ENCODE measurements at regions not wholly inside any gene's neighbourhood (a gene's known extent, or its start where the extent isn't known, plus 50 kb on each side); places are given as distances from the start of the nearest gene placed in this dataset.
A peak's percentile ranks its signal among the peaks of the same experiment; 100 is the strongest.

DNA sequence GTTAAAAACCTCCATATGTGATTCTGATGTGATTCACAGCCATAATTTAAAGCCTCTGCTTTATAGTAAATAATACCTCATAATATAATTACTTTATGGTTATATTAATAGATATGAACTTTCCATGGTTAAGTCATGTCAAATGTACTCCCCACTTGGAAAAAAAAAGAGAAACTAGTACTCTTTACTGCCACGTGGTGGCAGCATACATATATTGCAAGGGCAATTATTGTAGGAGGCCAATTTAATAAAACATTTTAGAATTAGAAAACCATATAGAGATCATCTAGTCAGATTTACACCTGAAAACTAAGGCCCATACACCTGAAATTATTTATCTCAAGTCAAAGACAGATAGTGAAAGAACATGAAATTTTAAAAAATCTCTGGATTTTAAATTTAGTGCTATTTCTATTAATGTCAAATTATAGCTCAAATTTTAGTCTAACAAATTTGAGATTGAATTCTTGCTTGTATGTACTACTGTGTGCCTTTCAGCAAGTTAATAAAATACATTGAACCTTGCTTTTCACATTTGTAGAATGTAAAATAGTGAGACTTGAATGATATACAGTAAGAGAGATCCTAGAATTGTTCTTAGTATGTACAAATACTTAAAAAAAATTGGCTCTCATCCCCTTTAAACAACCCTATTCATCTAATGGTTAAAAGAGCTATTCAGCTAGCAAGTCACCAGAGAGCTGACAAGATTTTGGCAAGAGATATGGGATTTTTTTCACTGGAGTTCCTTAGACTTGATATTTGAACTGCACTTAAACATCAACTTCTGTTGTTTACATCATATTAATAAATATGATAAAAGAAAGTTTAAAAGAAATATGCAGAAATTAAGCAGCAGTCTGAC lies 603.8 kb downstream of the TLE4 start:
- Histone ChIP-seq H3K4me1 (ENCODE audit: control insufficient read depth, low read length) (no peaks in the 10 kb centered on the region), H3K9me3 (ENCODE audit: control insufficient read depth, insufficient read depth, low read length) (no peaks in the 10 kb centered on the region), H3K36me3 (ENCODE audit: control insufficient read depth, low read length) (no peaks in the 10 kb centered on the region), H3K9me2 (replicated peaks; ENCODE audit: control insufficient read depth, low read length) (no peaks in the 10 kb centered on the region), H3K79me2 (ENCODE audit: control insufficient read depth, low read length) (no peaks in the 10 kb centered on the region), H3K4me3 (ENCODE audit: low read length) (no peak overlapping the region), H4K20me1 (ENCODE audit: control insufficient read depth, insufficient read depth, low read depth, low read length) (no peaks in the 10 kb centered on the region), H3F3A (ENCODE audit: control insufficient read depth, insufficient read depth) (no peaks in the 10 kb centered on the region), H3K27me3 (ENCODE audit: control insufficient read depth, low read length) (no peaks in the 10 kb centered on the region), H3K4me2 (ENCODE audit: low read length) (no peak overlapping the region), H3K27ac (ENCODE audit: low read depth, low read length) (no peak overlapping the region)
- TF ChIP-seq, protein P1, sequence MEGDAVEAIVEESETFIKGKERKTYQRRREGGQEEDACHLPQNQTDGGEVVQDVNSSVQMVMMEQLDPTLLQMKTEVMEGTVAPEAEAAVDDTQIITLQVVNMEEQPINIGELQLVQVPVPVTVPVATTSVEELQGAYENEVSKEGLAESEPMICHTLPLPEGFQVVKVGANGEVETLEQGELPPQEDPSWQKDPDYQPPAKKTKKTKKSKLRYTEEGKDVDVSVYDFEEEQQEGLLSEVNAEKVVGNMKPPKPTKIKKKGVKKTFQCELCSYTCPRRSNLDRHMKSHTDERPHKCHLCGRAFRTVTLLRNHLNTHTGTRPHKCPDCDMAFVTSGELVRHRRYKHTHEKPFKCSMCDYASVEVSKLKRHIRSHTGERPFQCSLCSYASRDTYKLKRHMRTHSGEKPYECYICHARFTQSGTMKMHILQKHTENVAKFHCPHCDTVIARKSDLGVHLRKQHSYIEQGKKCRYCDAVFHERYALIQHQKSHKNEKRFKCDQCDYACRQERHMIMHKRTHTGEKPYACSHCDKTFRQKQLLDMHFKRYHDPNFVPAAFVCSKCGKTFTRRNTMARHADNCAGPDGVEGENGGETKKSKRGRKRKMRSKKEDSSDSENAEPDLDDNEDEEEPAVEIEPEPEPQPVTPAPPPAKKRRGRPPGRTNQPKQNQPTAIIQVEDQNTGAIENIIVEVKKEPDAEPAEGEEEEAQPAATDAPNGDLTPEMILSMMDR (IDR thresholded peaks at IDR 0.05; ENCODE audit: low read depth, low read length, poor library complexity, severe bottlenecking) = peak; percentile 52
- TF ChIP-seq EZH2phosphoT487 (IDR thresholded peaks at IDR 0.05; ENCODE audit: borderline replicate concordance, low read length) = no peak

DNA sequence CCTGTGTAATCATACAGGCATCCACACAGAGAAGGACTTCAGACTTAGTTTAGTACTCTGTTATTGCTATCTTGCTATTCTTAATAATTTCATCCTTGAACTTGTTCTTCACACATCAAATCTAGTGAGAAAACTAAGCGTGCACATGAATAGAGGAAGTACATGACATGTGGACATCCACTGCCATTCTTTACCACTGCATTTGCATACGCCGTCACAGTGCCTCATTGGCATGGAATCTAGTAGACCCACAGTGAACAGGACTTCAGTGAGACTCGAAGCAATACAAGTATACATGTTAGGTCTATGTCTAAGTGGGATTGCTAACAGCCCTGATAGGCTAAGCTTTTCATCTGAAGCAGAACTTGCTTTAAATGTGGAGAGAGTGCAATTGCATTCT lies 592.1 kb downstream of the TLE4 start:
- no peak overlapping the region for H3K4me2 ChIP-seq (ENCODE audit: low read length)
- no peak for TF ChIP-seq EZH2phosphoT487 (IDR thresholded peaks at IDR 0.05; ENCODE audit: borderline replicate concordance, low read length)
- TF ChIP-seq, protein P1 (IDR thresholded peaks at IDR 0.05; ENCODE audit: low read depth, low read length, poor library complexity, severe bottlenecking) = no peak
- H4K20me1 ChIP-seq (ENCODE audit: control insufficient read depth, insufficient read depth, low read depth, low read length) = no peaks in the 10 kb centered on the region

DNA sequence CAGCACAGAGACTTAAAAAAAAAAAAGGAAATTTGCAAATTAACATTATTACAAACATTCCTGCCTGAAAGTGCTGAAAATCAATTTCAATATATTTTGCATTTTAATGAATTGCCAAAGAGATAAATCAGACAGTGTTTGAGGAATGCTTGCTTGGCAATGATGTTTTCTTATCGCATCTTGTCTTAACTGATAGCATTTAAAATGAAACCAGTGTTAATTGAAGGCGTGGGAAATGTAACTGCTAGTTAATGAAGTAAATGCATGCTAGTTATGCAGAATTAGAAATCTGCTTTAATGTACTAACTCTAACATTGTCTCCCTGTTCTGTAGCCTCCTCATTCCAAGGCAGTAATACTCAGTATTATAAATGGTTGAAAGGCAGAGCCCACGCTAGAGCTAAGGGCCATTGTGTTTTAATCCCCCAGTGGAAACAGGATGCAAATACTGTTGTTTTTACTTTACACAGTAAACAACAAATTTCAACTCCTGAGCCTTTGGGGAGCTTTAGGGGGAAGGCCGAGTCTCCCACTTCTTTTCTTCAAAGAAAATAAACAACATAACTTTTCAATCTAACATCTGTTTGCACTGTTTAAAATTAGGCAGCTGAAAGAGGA lies 586.9 kb downstream of the TLE4 start:
- H3K27me3 ChIP-seq (ENCODE audit: control insufficient read depth, low read length) = no peaks in the 10 kb centered on the region
- H3K4me1 ChIP-seq (ENCODE audit: control insufficient read depth, low read length) = 0 out of 2 replicates have a peak, but pooled peaks cover 5% of the 10 kb centered on the region
- no peak overlapping the region for H3K4me2 ChIP-seq (ENCODE audit: low read length)
- H3K9me2 ChIP-seq (replicated peaks; ENCODE audit: control insufficient read depth, low read length) = no peaks in the 10 kb centered on the region
- no peaks in the 10 kb centered on the region for H3F3A ChIP-seq (ENCODE audit: control insufficient read depth, insufficient read depth)
- no peaks in the 10 kb centered on the region for H3K9me3 ChIP-seq (ENCODE audit: control insufficient read depth, insufficient read depth, low read length)
- H3K4me3 ChIP-seq (ENCODE audit: low read length) = no peak overlapping the region
- H3K36me3 ChIP-seq (ENCODE audit: control insufficient read depth, low read length) = no peaks in the 10 kb centered on the region
- H4K20me1 ChIP-seq (ENCODE audit: control insufficient read depth, insufficient read depth, low read depth, low read length) = no peaks in the 10 kb centered on the region
- H3K79me2 ChIP-seq (ENCODE audit: control insufficient read depth, low read length) = no peaks in the 10 kb centered on the region
- H3K27ac ChIP-seq (ENCODE audit: low read depth, low read length) = no peak overlapping the region
- no peak for TF ChIP-seq EZH2phosphoT487 (IDR thresholded peaks at IDR 0.05; ENCODE audit: borderline replicate concordance, low read length)
- TF ChIP-seq, protein P1 (IDR thresholded peaks at IDR 0.05; ENCODE audit: low read depth, low read length, poor library complexity, severe bottlenecking) = no peak

More for the DNA sequence above, 592.1 kb downstream of the TLE4 start:
- Histone ChIP-seq H3K79me2 (ENCODE audit: control insufficient read depth, low read length) (no peaks in the 10 kb centered on the region), H3K9me3 (ENCODE audit: control insufficient read depth, insufficient read depth, low read length) (no peaks in the 10 kb centered on the region), H3K36me3 (ENCODE audit: control insufficient read depth, low read length) (no peaks in the 10 kb centered on the region), H3K27ac (ENCODE audit: low read depth, low read length) (no peak overlapping the region), H3K27me3 (ENCODE audit: control insufficient read depth, low read length) (no peaks in the 10 kb centered on the region), H3F3A (ENCODE audit: control insufficient read depth, insufficient read depth) (no peaks in the 10 kb centered on the region), H3K4me3 (ENCODE audit: low read length) (no peak overlapping the region), H3K4me1 (ENCODE audit: control insufficient read depth, low read length) (no peaks in the 10 kb centered on the region), H3K9me2 (replicated peaks; ENCODE audit: control insufficient read depth, low read length) (no peaks in the 10 kb centered on the region)
